SU-DHL-6 (cell line): ENCODE measurements at regions not wholly inside any gene's neighbourhood (a gene's known extent, or its start where the extent isn't known, plus 50 kb on each side); places are given as distances from the start of the nearest gene placed in this dataset.

Experiments
- H2AFZ ChIP-seq: fragments of 200-600 bp; sonication (generic); 2 replicates; pipeline ENCODE4 v1.6.1; 2014; ENCODE audit warnings: low read depth, mild to moderate bottlenecking, moderate library complexity, mixed read lengths, antibody characterized with exemption, low read length; ENCODE audit not compliant: severe bottlenecking
- H3F3A ChIP-seq: fragments of 200-600 bp; shearing (Covaris generic); 2 replicates; pipeline ENCODE4 v1.6.0; 2016; ENCODE audit warnings: antibody characterized with exemption, mild to moderate bottlenecking; ENCODE audit not compliant: insufficient read depth
- H3K27ac ChIP-seq: fragments of 200-600 bp; sonication (generic); 2 replicates; pipeline ENCODE4 v1.5.1; 2016; ENCODE audit warnings: low read depth, mild to moderate bottlenecking, low read length, moderate library complexity, mixed read lengths
- H3K27me3 ChIP-seq: fragments of 200-600 bp; sonication (generic), shearing (Covaris generic); 2 replicates; pipeline ENCODE4 v1.6.0; 2014; ENCODE audit warnings: mild to moderate bottlenecking, low read length
- H3K36me3 ChIP-seq: fragments of 200-600 bp; sonication (generic); 2 replicates; pipeline ENCODE4 v1.6.1; 2014; ENCODE audit warnings: mild to moderate bottlenecking, low read length, mixed read lengths
- H3K4me2 ChIP-seq: fragments of 300-600, 200-600 bp; shearing (Covaris generic), sonication (generic); 2 replicates; pipeline ENCODE4 v1.6.0; 2014; ENCODE audit warnings: low read length, low read depth, mild to moderate bottlenecking; ENCODE audit not compliant: poor library complexity, severe bottlenecking
- H3K4me3 ChIP-seq: fragments of 200-600 bp; sonication (generic); 2 replicates; pipeline ENCODE4 v1.5.1; 2014; ENCODE audit warnings: antibody characterized with exemption, low read length, mild to moderate bottlenecking, mixed read lengths; ENCODE audit not compliant: insufficient read depth, poor library complexity, severe bottlenecking
- H3K79me2 ChIP-seq: fragments of 200-600 bp; sonication (generic); 2 replicates; pipeline ENCODE4 v1.6.1; 2014; ENCODE audit warnings: mild to moderate bottlenecking, low read length, moderate library complexity; ENCODE audit not compliant: insufficient read depth
- H3K9ac ChIP-seq: fragments of 200-600 bp; sonication (generic); 2 replicates; pipeline ENCODE4 v1.7.0; 2014; ENCODE audit warnings: mild to moderate bottlenecking, low read length
- H3K9me2 ChIP-seq: fragments of 200-600 bp; sonication (generic); replicated peaks from 2 replicates; pipeline ENCODE4 v1.6.1; 2014; ENCODE audit warnings: low read length; ENCODE audit not compliant: insufficient read depth
- H3K9me3 ChIP-seq: fragments of 200-600 bp; sonication (generic); 2 replicates; pipeline ENCODE4 v1.6.1; 2014; ENCODE audit warnings: low read length, mixed read lengths; ENCODE audit not compliant: insufficient read depth
- H4K20me1 ChIP-seq: fragments of 200-600 bp; sonication (generic); 2 replicates; pipeline ENCODE4 v1.6.1; 2014; ENCODE audit warnings: low read depth, mild to moderate bottlenecking, antibody characterized with exemption, low read length, moderate library complexity, mixed read lengths
- CTCF ChIP-seq: fragments of 200-600 bp; sonication (generic); IDR thresholded peaks from one replicate; pipeline ENCODE4 v1.5.1; 2017; ENCODE audit warnings: antibody characterized with exemption, mild to moderate bottlenecking, low read length, moderate library complexity; ENCODE audit not compliant: insufficient read depth, poor library complexity, severe bottlenecking
- EZH2phosphoT487 ChIP-seq: fragments of 200-600 bp; sonication (generic), shearing (Covaris generic); conservative IDR thresholded peaks from 2 replicates; pipeline ENCODE4 v1.6.1; 2018; ENCODE audit warnings: mild to moderate bottlenecking, antibody characterized with exemption, low read length, moderate library complexity, mixed read lengths

GRCh38 chr10:23975431-23975830 lies 233.5 kb upstream of the KIAA1217 start:
- Histone ChIP-seq H3K9me3 (no peaks in the 10 kb centered on the region), H3K4me3 (no peak overlapping the region), H3K27ac (no peak overlapping the region), H3K27me3 (no peaks in the 10 kb centered on the region), H3K9ac (no peak overlapping the region), H3F3A (no peaks in the 10 kb centered on the region), H3K9me2 (no peaks in the 10 kb centered on the region), H3K79me2 (no peaks in the 10 kb centered on the region), H3K36me3 (no peaks in the 10 kb centered on the region), H3K4me2 (no peak overlapping the region), H4K20me1 (no peaks in the 10 kb centered on the region), H2AFZ (no peak overlapping the region)
- TF ChIP-seq EZH2phosphoT487, result no peak
- TF ChIP-seq CTCF, result no peak

- Histone ChIP-seq H3K4me2 (no peak overlapping the region), H3K9me3 (no peaks in the 10 kb centered on the region), H3F3A (no peaks in the 10 kb centered on the region), H3K27ac (no peak overlapping the region), H3K9me2 (no peaks in the 10 kb centered on the region), H4K20me1 (no peaks in the 10 kb centered on the region), H2AFZ (no peak overlapping the region), H3K4me3 (no peak overlapping the region), H3K27me3 (no peaks in the 10 kb centered on the region), H3K79me2 (no peaks in the 10 kb centered on the region), H3K9ac (no peak overlapping the region), H3K36me3 (no peaks in the 10 kb centered on the region)
- TF ChIP-seq EZH2phosphoT487 (no peak), CTCF (no peak)
Measured at GRCh38 chr10:23976275-23976674, 232.7 kb upstream of the KIAA1217 start.

GRCh38 chr10:23978317-23978716 lies 230.6 kb upstream of the KIAA1217 start:
- TF ChIP-seq EZH2phosphoT487, result no peak
- no peak for TF ChIP-seq CTCF
- no peaks in the 10 kb centered on the region for H3K27me3 ChIP-seq
- no peak overlapping the region for H3K9ac ChIP-seq
- no peaks in the 10 kb centered on the region for H3K9me2 ChIP-seq
- no peaks in the 10 kb centered on the region for H3K9me3 ChIP-seq
- no peaks in the 10 kb centered on the region for H3K79me2 ChIP-seq
- H3K27ac ChIP-seq, result no peak overlapping the region
- no peak overlapping the region for H2AFZ ChIP-seq
- H3K4me3 ChIP-seq, result no peak overlapping the region
- H4K20me1 ChIP-seq, result no peaks in the 10 kb centered on the region
- no peak overlapping the region for H3K4me2 ChIP-seq
- H3K36me3 ChIP-seq, result no peaks in the 10 kb centered on the region
- no peaks in the 10 kb centered on the region for H3F3A ChIP-seq
